ENCODE measurements at regions not wholly inside any gene's neighbourhood (a gene's known extent, or its start where the extent isn't known, plus 50 kb on each side); places are given as distances from the start of the nearest gene placed in this dataset.
A peak's percentile ranks its signal among the peaks of the same experiment; 100 is the strongest.

- no peaks in the 10 kb centered on the region for H3K9me3 ChIP-seq (replicated peaks; ENCODE audit: low read length)
- H3K27me3 ChIP-seq (ENCODE audit: control insufficient read depth, insufficient read depth, low read length): no peaks in the 10 kb centered on the region
- no peak overlapping the region for H3K9ac ChIP-seq (ENCODE audit: low read depth, low read length)
- H3K4me1 ChIP-seq (ENCODE audit: control insufficient read depth, insufficient read depth, low read length): no peaks in the 10 kb centered on the region
- no peak overlapping the region for H3K4me3 ChIP-seq (ENCODE audit: low read length)
- H3K36me3 ChIP-seq (ENCODE audit: insufficient read depth, low read length): no peaks in the 10 kb centered on the region
- no peak overlapping the region for H3K4me2 ChIP-seq (ENCODE audit: low read length)
Measured at GRCh38 chrX:8914681-8915080, 113.5 kb upstream of the FAM9A start.

GRCh38 chrX:8913655-8914409 lies 112.6 kb upstream of the FAM9A start:
- Histone ChIP-seq H3K4me1 (ENCODE audit: control insufficient read depth, insufficient read depth, low read length) (no peaks in the 10 kb centered on the region), H3K36me3 (ENCODE audit: insufficient read depth, low read length) (no peaks in the 10 kb centered on the region), H3K27me3 (ENCODE audit: control insufficient read depth, insufficient read depth, low read length) (no peaks in the 10 kb centered on the region), H3K4me3 (ENCODE audit: low read length) (no peak overlapping the region), H3K9ac (ENCODE audit: low read depth, low read length) (no peak overlapping the region), H3K9me3 (replicated peaks; ENCODE audit: low read length) (no peaks in the 10 kb centered on the region), H3K4me2 (ENCODE audit: low read length) (peak overlapping the region; percentile 16)

- Histone ChIP-seq H3K9ac (ENCODE audit: low read depth, low read length) (no peak overlapping the region), H3K4me3 (ENCODE audit: low read length) (no peak overlapping the region), H3K4me1 (ENCODE audit: control insufficient read depth, insufficient read depth, low read length) (no peaks in the 10 kb centered on the region), H3K27me3 (ENCODE audit: control insufficient read depth, insufficient read depth, low read length) (no peaks in the 10 kb centered on the region), H3K4me2 (ENCODE audit: low read length) (no peak overlapping the region), H3K9me3 (replicated peaks; ENCODE audit: low read length) (no peaks in the 10 kb centered on the region), H3K36me3 (ENCODE audit: insufficient read depth, low read length) (no peaks in the 10 kb centered on the region)
Measured at GRCh38 chrX:8907688-8908087, 106.5 kb upstream of the FAM9A start.

- Histone ChIP-seq H3K36me3 (ENCODE audit: insufficient read depth, low read length) (no peaks in the 10 kb centered on the region), H3K9ac (ENCODE audit: low read depth, low read length) (no peak overlapping the region), H3K9me3 (replicated peaks; ENCODE audit: low read length) (no peaks in the 10 kb centered on the region), H3K4me3 (ENCODE audit: low read length) (no peak overlapping the region), H3K27me3 (ENCODE audit: control insufficient read depth, insufficient read depth, low read length) (no peaks in the 10 kb centered on the region), H3K4me2 (ENCODE audit: low read length) (no peak overlapping the region), H3K4me1 (ENCODE audit: control insufficient read depth, insufficient read depth, low read length) (no peaks in the 10 kb centered on the region)
Measured at GRCh38 chrX:8906299-8906938, 105.2 kb upstream of the FAM9A start.

GRCh38 chrX:8897259-8897658 lies 96.1 kb upstream of the FAM9A start:
- no peaks in the 10 kb centered on the region for H3K27me3 ChIP-seq (ENCODE audit: control insufficient read depth, insufficient read depth, low read length)
- no peak overlapping the region for H3K4me2 ChIP-seq (ENCODE audit: low read length)
- no peaks in the 10 kb centered on the region for H3K9me3 ChIP-seq (replicated peaks; ENCODE audit: low read length)
- no peaks in the 10 kb centered on the region for H3K4me1 ChIP-seq (ENCODE audit: control insufficient read depth, insufficient read depth, low read length)
- H3K36me3 ChIP-seq (ENCODE audit: insufficient read depth, low read length): no peaks in the 10 kb centered on the region
- H3K9ac ChIP-seq (ENCODE audit: low read depth, low read length): no peak overlapping the region
- no peak overlapping the region for H3K4me3 ChIP-seq (ENCODE audit: low read length)

- no peak overlapping the region for H3K4me3 ChIP-seq (ENCODE audit: low read length)
- no peaks in the 10 kb centered on the region for H3K27me3 ChIP-seq (ENCODE audit: control insufficient read depth, insufficient read depth, low read length)
- H3K9ac ChIP-seq (ENCODE audit: low read depth, low read length): no peak overlapping the region
- no peak overlapping the region for H3K4me2 ChIP-seq (ENCODE audit: low read length)
- H3K36me3 ChIP-seq (ENCODE audit: insufficient read depth, low read length): no peaks in the 10 kb centered on the region
- no peaks in the 10 kb centered on the region for H3K4me1 ChIP-seq (ENCODE audit: control insufficient read depth, insufficient read depth, low read length)
- no peaks in the 10 kb centered on the region for H3K9me3 ChIP-seq (replicated peaks; ENCODE audit: low read length)
Measured at GRCh38 chrX:8890794-8891193, 89.6 kb upstream of the FAM9A start.

GRCh38 chrX:8887004-8887403 lies 85.8 kb upstream of the FAM9A start:
- no peaks in the 10 kb centered on the region for H3K36me3 ChIP-seq (ENCODE audit: insufficient read depth, low read length)
- no peak overlapping the region for H3K4me3 ChIP-seq (ENCODE audit: low read length)
- H3K9me3 ChIP-seq (replicated peaks; ENCODE audit: low read length): no peaks in the 10 kb centered on the region
- no peaks in the 10 kb centered on the region for H3K27me3 ChIP-seq (ENCODE audit: control insufficient read depth, insufficient read depth, low read length)
- H3K9ac ChIP-seq (ENCODE audit: low read depth, low read length): no peak overlapping the region
- no peak overlapping the region for H3K4me2 ChIP-seq (ENCODE audit: low read length)
- no peaks in the 10 kb centered on the region for H3K4me1 ChIP-seq (ENCODE audit: control insufficient read depth, insufficient read depth, low read length)

GRCh38 chrX:8879750-8880149 lies 78.6 kb upstream of the FAM9A start:
- Histone ChIP-seq H3K4me3 (ENCODE audit: low read length) (no peak overlapping the region), H3K9me3 (replicated peaks; ENCODE audit: low read length) (no peaks in the 10 kb centered on the region), H3K27me3 (ENCODE audit: control insufficient read depth, insufficient read depth, low read length) (no peaks in the 10 kb centered on the region), H3K9ac (ENCODE audit: low read depth, low read length) (no peak overlapping the region), H3K36me3 (ENCODE audit: insufficient read depth, low read length) (no peaks in the 10 kb centered on the region), H3K4me2 (ENCODE audit: low read length) (no peak overlapping the region), H3K4me1 (ENCODE audit: control insufficient read depth, insufficient read depth, low read length) (no peaks in the 10 kb centered on the region)

GRCh38 chrX:8873956-8874355 lies 72.8 kb upstream of the FAM9A start:
- H3K4me2 ChIP-seq (ENCODE audit: low read length): no peak overlapping the region
- H3K36me3 ChIP-seq (ENCODE audit: insufficient read depth, low read length): no peaks in the 10 kb centered on the region
- H3K9me3 ChIP-seq (replicated peaks; ENCODE audit: low read length): no peaks in the 10 kb centered on the region
- H3K4me1 ChIP-seq (ENCODE audit: control insufficient read depth, insufficient read depth, low read length): no peaks in the 10 kb centered on the region
- no peak overlapping the region for H3K4me3 ChIP-seq (ENCODE audit: low read length)
- no peaks in the 10 kb centered on the region for H3K27me3 ChIP-seq (ENCODE audit: control insufficient read depth, insufficient read depth, low read length)
- H3K9ac ChIP-seq (ENCODE audit: low read depth, low read length): no peak overlapping the region

- Histone ChIP-seq H3K36me3 (ENCODE audit: insufficient read depth, low read length) (no peaks in the 10 kb centered on the region), H3K4me1 (ENCODE audit: control insufficient read depth, insufficient read depth, low read length) (no peaks in the 10 kb centered on the region), H3K9ac (ENCODE audit: low read depth, low read length) (no peak overlapping the region), H3K4me3 (ENCODE audit: low read length) (no peak overlapping the region), H3K4me2 (ENCODE audit: low read length) (no peak overlapping the region), H3K9me3 (replicated peaks; ENCODE audit: low read length) (no peaks in the 10 kb centered on the region), H3K27me3 (ENCODE audit: control insufficient read depth, insufficient read depth, low read length) (no peaks in the 10 kb centered on the region)
Measured at GRCh38 chrX:8873102-8873501, 71.9 kb upstream of the FAM9A start.

- H3K9ac ChIP-seq (ENCODE audit: low read depth, low read length): no peak overlapping the region
- no peaks in the 10 kb centered on the region for H3K9me3 ChIP-seq (replicated peaks; ENCODE audit: low read length)
- H3K4me2 ChIP-seq (ENCODE audit: low read length): no peak overlapping the region
- H3K27me3 ChIP-seq (ENCODE audit: control insufficient read depth, insufficient read depth, low read length): no peaks in the 10 kb centered on the region
- no peaks in the 10 kb centered on the region for H3K36me3 ChIP-seq (ENCODE audit: insufficient read depth, low read length)
- H3K4me1 ChIP-seq (ENCODE audit: control insufficient read depth, insufficient read depth, low read length): peaks cover 2% of the 10 kb centered on the region
- no peak overlapping the region for H3K4me3 ChIP-seq (ENCODE audit: low read length)
Measured at GRCh38 chrX:8870411-8870810, 69.2 kb upstream of the FAM9A start.

GRCh38 chrX:8869812-8870211 lies 68.6 kb upstream of the FAM9A start:
- Histone ChIP-seq H3K9me3 (replicated peaks; ENCODE audit: low read length) (no peaks in the 10 kb centered on the region), H3K4me1 (ENCODE audit: control insufficient read depth, insufficient read depth, low read length) (peaks cover 2% of the 10 kb centered on the region), H3K4me3 (ENCODE audit: low read length) (no peak overlapping the region), H3K36me3 (ENCODE audit: insufficient read depth, low read length) (no peaks in the 10 kb centered on the region), H3K4me2 (ENCODE audit: low read length) (no peak overlapping the region), H3K9ac (ENCODE audit: low read depth, low read length) (no peak overlapping the region), H3K27me3 (ENCODE audit: control insufficient read depth, insufficient read depth, low read length) (no peaks in the 10 kb centered on the region)
